CD4-positive, alpha-beta T cell treated with Interleukin-6 for 4 hours (primary cell): ENCODE measurements at regions not wholly inside any gene's neighbourhood (a gene's known extent, or its start where the extent isn't known, plus 50 kb on each side); places are given as distances from the start of the nearest gene placed in this dataset.
"Not testable (repeated sequence)": the region's sequence is repeated elsewhere in the genome, so short reads cannot be mapped to it uniquely, and the experiment has no call there.

ENCODE experiments used
- DNase-seq: peaks from one replicate; pipeline ENCODE4 v3.0.0-alpha.2; 2020; ENCODE audit warnings: mixed read lengths

- DNase-seq: not testable (repeated sequence)
These were observed 215.4 kb downstream of the TBC1D2B start for GRCh38 chr15:77861997-77862635.

- no peak for DNase-seq
These were observed 217.3 kb downstream of the TBC1D2B start for GRCh38 chr15:77860071-77860691.

GRCh38 chr15:77859491-77860060 is 217.9 kb downstream of the TBC1D2B start:
- no peak for DNase-seq

- no peak for DNase-seq
These were observed 218.6 kb downstream of the TBC1D2B start for GRCh38 chr15:77858792-77859490.

- no peak for DNase-seq
These were observed 220.1 kb downstream of the TBC1D2B start for GRCh38 chr15:77857419-77857818.

GRCh38 chr15:77856705-77857346 is 220.7 kb downstream of the TBC1D2B start:
- DNase-seq: no peak

- no peak for DNase-seq
These were observed 221.6 kb downstream of the TBC1D2B start for GRCh38 chr15:77855871-77856270.

GRCh38 chr15:77854980-77855379 is 222.3 kb upstream of the LINGO1 start:
- no peak for DNase-seq

GRCh38 chr15:77853910-77854309 is 221.2 kb upstream of the LINGO1 start:
- DNase-seq: no peak

GRCh38 chr15:77853008-77853328 is 220.3 kb upstream of the LINGO1 start:
- DNase-seq: no peak

- no peak for DNase-seq
These were observed 219.7 kb upstream of the LINGO1 start for GRCh38 chr15:77852241-77853007.

- DNase-seq: no peak
These were observed 219.0 kb upstream of the LINGO1 start for GRCh38 chr15:77851691-77852090.

GRCh38 chr15:77851086-77851485 is 218.4 kb upstream of the LINGO1 start:
- DNase-seq: no peak

- DNase-seq: no peak
These were observed 214.3 kb upstream of the LINGO1 start for GRCh38 chr15:77846986-77847385.

- no peak for DNase-seq
These were observed 213.6 kb upstream of the LINGO1 start for GRCh38 chr15:77846360-77846759.

GRCh38 chr15:77844798-77845446 is 212.2 kb upstream of the LINGO1 start:
- no peak for DNase-seq

GRCh38 chr15:77843546-77843945 is 210.8 kb upstream of the LINGO1 start:
- DNase-seq: no peak

- DNase-seq: no peak
These were observed 208.5 kb upstream of the LINGO1 start for GRCh38 chr15:77840991-77841775.

GRCh38 chr15:77839970-77840905 is 207.5 kb upstream of the LINGO1 start:
- no peak for DNase-seq

- no peak for DNase-seq
These were observed 206.7 kb upstream of the LINGO1 start for GRCh38 chr15:77839456-77839855.
